ENCODE measurements at regions not wholly inside any gene's neighbourhood (a gene's known extent, or its start where the extent isn't known, plus 50 kb on each side); places are given as distances from the start of the nearest gene placed in this dataset.

DNA sequence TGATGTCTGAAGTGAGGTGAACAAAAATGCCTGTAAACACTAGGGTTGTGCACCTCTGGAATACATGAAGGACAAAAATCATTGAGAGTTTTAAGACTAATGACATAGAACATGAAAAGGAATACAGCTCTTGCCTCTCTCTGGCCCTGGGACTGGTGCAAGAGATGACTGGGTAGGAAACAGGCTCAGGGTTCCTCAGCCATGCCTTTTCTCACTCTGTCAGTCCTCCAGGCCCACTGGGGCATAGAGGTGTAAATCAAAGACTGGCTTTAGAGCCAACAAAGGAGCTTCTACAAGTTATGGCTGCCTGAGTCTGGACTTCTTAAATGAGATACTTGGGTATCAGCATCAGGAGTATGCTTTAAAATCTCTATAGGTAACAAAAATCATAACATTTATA is 554.7 kb upstream of the KCNMB2 start (continued):
- TF ChIP-seq, protein P1, sequence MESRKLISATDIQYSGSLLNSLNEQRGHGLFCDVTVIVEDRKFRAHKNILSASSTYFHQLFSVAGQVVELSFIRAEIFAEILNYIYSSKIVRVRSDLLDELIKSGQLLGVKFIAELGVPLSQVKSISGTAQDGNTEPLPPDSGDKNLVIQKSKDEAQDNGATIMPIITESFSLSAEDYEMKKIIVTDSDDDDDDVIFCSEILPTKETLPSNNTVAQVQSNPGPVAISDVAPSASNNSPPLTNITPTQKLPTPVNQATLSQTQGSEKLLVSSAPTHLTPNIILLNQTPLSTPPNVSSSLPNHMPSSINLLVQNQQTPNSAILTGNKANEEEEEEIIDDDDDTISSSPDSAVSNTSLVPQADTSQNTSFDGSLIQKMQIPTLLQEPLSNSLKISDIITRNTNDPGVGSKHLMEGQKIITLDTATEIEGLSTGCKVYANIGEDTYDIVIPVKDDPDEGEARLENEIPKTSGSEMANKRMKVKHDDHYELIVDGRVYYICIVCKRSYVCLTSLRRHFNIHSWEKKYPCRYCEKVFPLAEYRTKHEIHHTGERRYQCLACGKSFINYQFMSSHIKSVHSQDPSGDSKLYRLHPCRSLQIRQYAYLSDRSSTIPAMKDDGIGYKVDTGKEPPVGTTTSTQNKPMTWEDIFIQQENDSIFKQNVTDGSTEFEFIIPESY (IDR thresholded peaks at IDR 0.05): no peak

DNA sequence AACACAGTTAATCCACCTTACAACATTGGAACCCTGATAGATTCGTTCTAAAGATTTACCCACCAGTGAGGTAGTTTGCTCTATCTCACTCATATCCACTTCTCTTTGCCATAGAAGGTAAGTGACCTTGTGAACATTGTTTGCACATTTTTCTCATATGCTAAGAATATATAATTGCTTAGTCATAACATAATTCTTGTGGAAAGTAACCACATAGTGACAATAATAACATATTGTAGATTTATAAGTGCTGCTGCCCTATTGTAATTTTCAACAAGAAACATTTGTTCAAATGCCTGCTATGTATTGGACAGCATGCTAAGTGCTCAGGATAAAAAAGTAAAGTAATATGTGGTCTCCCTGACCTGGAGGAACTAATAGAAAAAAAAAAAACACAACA is 554.2 kb upstream of the KCNMB2 start:
- WGBS: 80% methylated on average over 1 of the region's 1 CpG
- Histone ChIP-seq H3K4me1 (ENCODE audit: control insufficient read depth in 4 of 4, insufficient read depth in 4 of 4, low read length in 3 of 4) (no peaks in the 10 kb centered on the region), H3K9me3 (ENCODE audit: control insufficient read depth in 4 of 4, low read length in 3 of 4) (no peaks in the 10 kb centered on the region)

DNA sequence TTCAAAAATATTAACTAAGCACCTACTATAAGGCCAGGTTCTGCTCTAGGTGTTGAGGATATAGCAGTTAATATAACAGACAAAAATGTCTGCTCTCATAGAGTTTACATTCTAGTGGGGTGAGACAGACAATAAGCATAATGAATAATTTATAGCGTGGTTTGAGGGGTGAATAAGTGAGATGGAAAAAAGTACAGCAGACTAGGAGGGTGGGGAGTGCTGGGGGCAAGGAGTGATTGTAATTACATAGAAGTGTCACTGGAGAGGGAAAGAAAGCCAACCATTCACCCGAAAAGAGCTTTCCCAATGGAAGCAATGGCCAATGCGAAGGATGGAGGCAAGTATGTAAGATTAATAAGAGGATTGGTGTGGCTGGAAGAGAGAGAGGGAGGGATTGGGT is 552.9 kb upstream of the KCNMB2 start:
- 95% methylated on average over 3 of the region's 3 CpGs for WGBS
- no peak overlapping the region for H3K9ac ChIP-seq (ENCODE audit: low read depth in 1 of 2, low read length in 2 of 2)

More for the DNA sequence above, 554.2 kb upstream of the KCNMB2 start:
- DNase-seq (ENCODE audit: low spot score): no peak
- no peaks in the 10 kb centered on the region for H3K27me3 ChIP-seq (ENCODE audit: control insufficient read depth in 4 of 4, insufficient read depth in 4 of 4, low read length in 3 of 4)
- no peak for TF ChIP-seq TAF1 (conservative IDR thresholded peaks at IDR 0.05)
- no peaks in the 10 kb centered on the region for H3K36me3 ChIP-seq (ENCODE audit: control insufficient read depth in 4 of 4, insufficient read depth in 3 of 4, low read depth in 1 of 4, low read length in 3 of 4)
- no peak overlapping the region for H3K27ac ChIP-seq (ENCODE audit: low read depth in 1 of 2, low read length in 2 of 2)
- no peak overlapping the region for H3K4me3 ChIP-seq (ENCODE audit: low read depth in 1 of 3, low read length in 3 of 3)
- H3K9ac ChIP-seq (ENCODE audit: low read depth in 1 of 2, low read length in 2 of 2): no peak overlapping the region

More for the DNA sequence above, 552.9 kb upstream of the KCNMB2 start:
- H3K4me3 ChIP-seq (ENCODE audit: low read depth in 1 of 3, low read length in 3 of 3): no peak overlapping the region
- no peak for TF ChIP-seq TAF1 (conservative IDR thresholded peaks at IDR 0.05)
- TF ChIP-seq, protein P2, sequence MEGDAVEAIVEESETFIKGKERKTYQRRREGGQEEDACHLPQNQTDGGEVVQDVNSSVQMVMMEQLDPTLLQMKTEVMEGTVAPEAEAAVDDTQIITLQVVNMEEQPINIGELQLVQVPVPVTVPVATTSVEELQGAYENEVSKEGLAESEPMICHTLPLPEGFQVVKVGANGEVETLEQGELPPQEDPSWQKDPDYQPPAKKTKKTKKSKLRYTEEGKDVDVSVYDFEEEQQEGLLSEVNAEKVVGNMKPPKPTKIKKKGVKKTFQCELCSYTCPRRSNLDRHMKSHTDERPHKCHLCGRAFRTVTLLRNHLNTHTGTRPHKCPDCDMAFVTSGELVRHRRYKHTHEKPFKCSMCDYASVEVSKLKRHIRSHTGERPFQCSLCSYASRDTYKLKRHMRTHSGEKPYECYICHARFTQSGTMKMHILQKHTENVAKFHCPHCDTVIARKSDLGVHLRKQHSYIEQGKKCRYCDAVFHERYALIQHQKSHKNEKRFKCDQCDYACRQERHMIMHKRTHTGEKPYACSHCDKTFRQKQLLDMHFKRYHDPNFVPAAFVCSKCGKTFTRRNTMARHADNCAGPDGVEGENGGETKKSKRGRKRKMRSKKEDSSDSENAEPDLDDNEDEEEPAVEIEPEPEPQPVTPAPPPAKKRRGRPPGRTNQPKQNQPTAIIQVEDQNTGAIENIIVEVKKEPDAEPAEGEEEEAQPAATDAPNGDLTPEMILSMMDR (IDR thresholded peaks at IDR 0.05; ENCODE audit: low read depth, low read length, missing input control): no peak
- TF ChIP-seq, protein P1 (IDR thresholded peaks at IDR 0.05): no peak
- no peak for TF ChIP-seq YY1 (IDR thresholded peaks at IDR 0.05)
- no peak for TF ChIP-seq FOXA1 (IDR thresholded peaks at IDR 0.05)
- TF ChIP-seq GABPA (IDR thresholded peaks at IDR 0.05 in 1 of 2, conservative IDR thresholded peaks at IDR 0.05 in 1 of 2): no peak
- TF ChIP-seq NR2F2 (IDR thresholded peaks at IDR 0.05): no peak
- no peak for TF ChIP-seq RXRA (IDR thresholded peaks at IDR 0.05)
- no peak for TF ChIP-seq FOXA2 (IDR thresholded peaks at IDR 0.05)
- TF ChIP-seq RAD21 (IDR thresholded peaks at IDR 0.05): no peak
- TF ChIP-seq, protein P3, sequence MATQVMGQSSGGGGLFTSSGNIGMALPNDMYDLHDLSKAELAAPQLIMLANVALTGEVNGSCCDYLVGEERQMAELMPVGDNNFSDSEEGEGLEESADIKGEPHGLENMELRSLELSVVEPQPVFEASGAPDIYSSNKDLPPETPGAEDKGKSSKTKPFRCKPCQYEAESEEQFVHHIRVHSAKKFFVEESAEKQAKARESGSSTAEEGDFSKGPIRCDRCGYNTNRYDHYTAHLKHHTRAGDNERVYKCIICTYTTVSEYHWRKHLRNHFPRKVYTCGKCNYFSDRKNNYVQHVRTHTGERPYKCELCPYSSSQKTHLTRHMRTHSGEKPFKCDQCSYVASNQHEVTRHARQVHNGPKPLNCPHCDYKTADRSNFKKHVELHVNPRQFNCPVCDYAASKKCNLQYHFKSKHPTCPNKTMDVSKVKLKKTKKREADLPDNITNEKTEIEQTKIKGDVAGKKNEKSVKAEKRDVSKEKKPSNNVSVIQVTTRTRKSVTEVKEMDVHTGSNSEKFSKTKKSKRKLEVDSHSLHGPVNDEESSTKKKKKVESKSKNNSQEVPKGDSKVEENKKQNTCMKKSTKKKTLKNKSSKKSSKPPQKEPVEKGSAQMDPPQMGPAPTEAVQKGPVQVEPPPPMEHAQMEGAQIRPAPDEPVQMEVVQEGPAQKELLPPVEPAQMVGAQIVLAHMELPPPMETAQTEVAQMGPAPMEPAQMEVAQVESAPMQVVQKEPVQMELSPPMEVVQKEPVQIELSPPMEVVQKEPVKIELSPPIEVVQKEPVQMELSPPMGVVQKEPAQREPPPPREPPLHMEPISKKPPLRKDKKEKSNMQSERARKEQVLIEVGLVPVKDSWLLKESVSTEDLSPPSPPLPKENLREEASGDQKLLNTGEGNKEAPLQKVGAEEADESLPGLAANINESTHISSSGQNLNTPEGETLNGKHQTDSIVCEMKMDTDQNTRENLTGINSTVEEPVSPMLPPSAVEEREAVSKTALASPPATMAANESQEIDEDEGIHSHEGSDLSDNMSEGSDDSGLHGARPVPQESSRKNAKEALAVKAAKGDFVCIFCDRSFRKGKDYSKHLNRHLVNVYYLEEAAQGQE (IDR thresholded peaks at IDR 0.05): no peak
- no peak for TF ChIP-seq HNF4A (conservative IDR thresholded peaks at IDR 0.05)
- TF ChIP-seq, protein P4, sequence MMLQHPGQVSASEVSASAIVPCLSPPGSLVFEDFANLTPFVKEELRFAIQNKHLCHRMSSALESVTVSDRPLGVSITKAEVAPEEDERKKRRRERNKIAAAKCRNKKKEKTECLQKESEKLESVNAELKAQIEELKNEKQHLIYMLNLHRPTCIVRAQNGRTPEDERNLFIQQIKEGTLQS (IDR thresholded peaks at IDR 0.05): no peak
- no peak for TF ChIP-seq SP1 (IDR thresholded peaks at IDR 0.05)
- no peak for TF ChIP-seq EGR1 (IDR thresholded peaks at IDR 0.05; ENCODE audit: low read depth in 2 of 2)
- no peak for TF ChIP-seq HNF4G (IDR thresholded peaks at IDR 0.05)
- TF ChIP-seq, protein P5, sequence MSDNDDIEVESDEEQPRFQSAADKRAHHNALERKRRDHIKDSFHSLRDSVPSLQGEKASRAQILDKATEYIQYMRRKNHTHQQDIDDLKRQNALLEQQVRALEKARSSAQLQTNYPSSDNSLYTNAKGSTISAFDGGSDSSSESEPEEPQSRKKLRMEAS (IDR thresholded peaks at IDR 0.05): no peak
- TF ChIP-seq JUND (IDR thresholded peaks at IDR 0.05): no peak
- DNase-seq (ENCODE audit: low spot score): no peak
- no peaks in the 10 kb centered on the region for H3K4me1 ChIP-seq (ENCODE audit: control insufficient read depth in 4 of 4, insufficient read depth in 4 of 4, low read length in 3 of 4)
- H3K27me3 ChIP-seq (ENCODE audit: control insufficient read depth in 4 of 4, insufficient read depth in 4 of 4, low read length in 3 of 4): no peaks in the 10 kb centered on the region
- no peak overlapping the region for H3K27ac ChIP-seq (ENCODE audit: low read depth in 1 of 2, low read length in 2 of 2)
- H3K9me3 ChIP-seq (ENCODE audit: control insufficient read depth in 4 of 4, low read length in 3 of 4): no peaks in the 10 kb centered on the region
- H3K36me3 ChIP-seq (ENCODE audit: control insufficient read depth in 4 of 4, insufficient read depth in 3 of 4, low read depth in 1 of 4, low read length in 3 of 4): no peaks in the 10 kb centered on the region
